Nephron (organoid): ENCODE measurements at regions not wholly inside any gene's neighbourhood (a gene's known extent, or its start where the extent isn't known, plus 50 kb on each side); places are given as distances from the start of the nearest gene placed in this dataset.
A peak's percentile ranks its signal among the peaks of the same experiment; 100 is the strongest.

Experiments used
- H3K27ac Mint-ChIP-seq, 3 experiments: 2 replicates each; pipeline ENCODE4 v1.8.0; 2020; ENCODE audit warnings: mixed read lengths in 3 of 3, mild to moderate bottlenecking in 2 of 3, moderate library complexity in 1 of 3
- H3K27me3 Mint-ChIP-seq: 2 replicates; pipeline ENCODE4 v1.8.0; 2021; ENCODE audit warnings: low read depth, mild to moderate bottlenecking, moderate library complexity, mixed read lengths
- H3K36me3 Mint-ChIP-seq: 2 replicates; pipeline ENCODE4 v1.8.0; 2020; ENCODE audit warnings: low read depth, mixed read lengths
- H3K4me1 Mint-ChIP-seq: 2 replicates; pipeline ENCODE4 v1.8.0; 2020; ENCODE audit warnings: mixed read lengths
- H3K4me3 Mint-ChIP-seq, 3 experiments: 2 replicates each; pipeline ENCODE4 v1.8.0; 2020; ENCODE audit warnings: mild to moderate bottlenecking in 3 of 3, mixed read lengths in 3 of 3, moderate library complexity in 2 of 3
- H3K9me3 Mint-ChIP-seq: 2 replicates; pipeline ENCODE4 v1.8.0; 2020; ENCODE audit warnings: mixed read lengths
- CTCF ChIP-seq, 3 experiments: fragments of 200-600 bp; sonication (generic); IDR thresholded peaks; one replicate each; pipeline ENCODE4 v1.5.0; 2021; ENCODE audit warnings: antibody characterized with exemption in 3 of 3; ENCODE audit not compliant: unreplicated experiment in 3 of 3

DNA sequence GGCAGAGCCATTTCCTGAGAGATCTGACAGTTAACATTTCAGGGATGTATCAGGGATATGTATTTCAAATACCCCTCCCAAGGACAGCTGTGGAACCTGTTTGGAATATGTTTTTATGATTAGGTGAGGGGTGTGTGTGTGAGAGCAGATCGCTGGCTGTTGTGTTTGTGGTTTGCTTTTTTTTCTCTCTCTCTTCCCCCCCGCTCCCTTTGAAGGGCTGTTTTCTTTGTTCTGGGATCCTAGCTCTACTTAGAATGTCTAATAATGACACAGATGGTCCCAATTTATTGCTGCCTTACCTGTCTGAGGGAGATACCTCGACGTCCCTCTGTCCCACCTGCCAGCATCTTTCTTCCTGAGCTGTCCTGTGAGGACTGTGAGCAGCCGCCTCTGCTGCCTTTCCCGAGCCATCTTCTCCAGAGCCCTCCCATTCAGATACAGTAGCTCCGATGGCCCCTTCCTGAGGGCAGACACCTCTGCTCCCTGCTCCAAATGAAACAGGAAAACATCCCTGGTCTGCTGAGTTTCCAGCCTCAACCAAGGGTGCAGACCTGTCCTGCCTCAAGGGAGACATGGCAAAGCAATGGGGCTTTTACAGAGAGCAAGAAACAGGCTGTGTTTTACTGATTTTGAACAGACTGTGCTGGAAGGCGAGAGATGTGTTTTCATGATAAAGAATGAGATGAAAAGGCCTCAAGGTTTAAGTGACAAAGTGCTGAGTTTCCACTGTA lies 138.0 kb upstream of the TNR start:
- no peak overlapping the region for H3K4me3 Mint-ChIP-seq
- TF ChIP-seq CTCF (IDR thresholded peaks at IDR 0.05; ENCODE audit: unreplicated experiment in 3 of 3): no peak
- no peaks in the 10 kb centered on the region for H3K36me3 Mint-ChIP-seq
- peaks cover 15% of the 10 kb centered on the region for H3K4me1 Mint-ChIP-seq
- H3K9me3 Mint-ChIP-seq: no peaks in the 10 kb centered on the region
- H3K27me3 Mint-ChIP-seq: peaks cover 3% of the 10 kb centered on the region
- no peak overlapping the region for H3K27ac Mint-ChIP-seq

GRCh38 chr1:175878775-175879174 lies 135.4 kb upstream of the TNR start:
- H3K27me3 Mint-ChIP-seq: peaks cover 15% of the 10 kb centered on the region
- H3K9me3 Mint-ChIP-seq: no peaks in the 10 kb centered on the region
- no peak overlapping the region for H3K27ac Mint-ChIP-seq
- no peak overlapping the region for H3K4me3 Mint-ChIP-seq
- H3K4me1 Mint-ChIP-seq: peaks cover 3% of the 10 kb centered on the region
- no peaks in the 10 kb centered on the region for H3K36me3 Mint-ChIP-seq
- TF ChIP-seq CTCF (IDR thresholded peaks at IDR 0.05; ENCODE audit: unreplicated experiment in 3 of 3): no peak

DNA sequence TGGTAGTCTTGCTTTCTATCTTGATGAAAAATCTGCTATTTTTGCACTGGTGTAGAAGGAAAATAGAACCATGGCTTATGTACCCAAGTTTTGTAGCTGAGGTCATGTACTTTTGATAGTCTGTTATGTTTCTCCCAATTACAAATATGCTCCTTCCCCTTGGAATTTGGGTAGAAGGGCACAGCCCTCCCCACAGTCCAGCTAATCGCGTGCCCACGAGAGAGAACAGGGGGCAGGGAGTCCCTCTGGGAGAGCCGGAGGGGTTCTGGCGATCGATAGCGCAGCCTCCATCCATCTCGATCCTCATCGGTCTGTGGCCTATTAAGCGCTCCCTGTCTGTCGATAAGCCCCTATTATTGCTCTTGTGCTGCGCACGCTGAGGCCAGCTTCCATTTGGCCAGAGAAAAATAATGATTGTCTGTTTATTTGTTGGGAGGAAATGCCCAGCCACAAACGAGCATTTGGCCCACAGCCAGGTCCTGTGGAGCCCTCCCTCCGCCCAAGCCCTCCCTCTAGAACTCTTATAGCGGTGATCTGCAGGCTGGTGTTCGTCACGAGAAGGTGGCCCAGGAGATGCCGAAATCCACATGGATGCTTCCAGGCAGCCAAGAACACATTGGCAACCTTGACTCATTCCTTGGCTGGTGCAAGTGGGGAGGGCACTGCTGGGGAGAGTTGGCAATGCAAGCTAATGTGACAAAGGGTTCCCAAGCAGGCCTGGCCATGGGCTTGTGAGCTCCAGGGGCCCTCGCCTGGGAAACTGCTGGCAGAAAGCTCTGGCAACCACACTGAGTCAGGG lies 134.7 kb upstream of the TNR start:
- Mint-ChIP-seq H3K27ac (no peak overlapping the region), H3K27me3 (peaks cover 17% of the 10 kb centered on the region), H3K36me3 (no peaks in the 10 kb centered on the region), H3K4me3 (no peak overlapping the region), H3K9me3 (no peaks in the 10 kb centered on the region), H3K4me1 (peaks cover 7% of the 10 kb centered on the region)
- no peak for TF ChIP-seq CTCF (IDR thresholded peaks at IDR 0.05; ENCODE audit: unreplicated experiment in 3 of 3)

DNA sequence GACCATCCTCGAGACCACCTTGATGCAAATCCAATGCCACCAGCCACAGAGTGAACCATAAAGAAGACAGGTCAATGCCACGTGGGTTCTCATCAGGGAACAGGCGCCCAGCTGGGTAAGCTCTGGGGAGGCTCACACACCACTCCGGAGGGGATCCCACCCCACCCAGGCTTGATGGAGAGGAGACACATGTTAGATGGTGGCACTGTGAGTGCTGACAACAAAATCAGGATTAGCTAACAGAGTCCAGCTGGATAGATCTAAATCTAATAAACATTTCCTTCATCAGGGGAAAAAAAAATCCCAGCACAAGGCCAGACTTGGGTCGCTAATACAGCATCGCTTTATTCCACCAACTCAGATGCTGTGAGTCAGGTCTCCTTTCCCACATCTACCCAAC lies 132.2 kb upstream of the TNR start:
- no peaks in the 10 kb centered on the region for H3K36me3 Mint-ChIP-seq
- H3K4me3 Mint-ChIP-seq: no peak overlapping the region
- no peaks in the 10 kb centered on the region for H3K9me3 Mint-ChIP-seq
- no peak overlapping the region for H3K27ac Mint-ChIP-seq
- peaks cover 21% of the 10 kb centered on the region for H3K27me3 Mint-ChIP-seq
- TF ChIP-seq CTCF (IDR thresholded peaks at IDR 0.05; ENCODE audit: unreplicated experiment in 3 of 3): no peak
- H3K4me1 Mint-ChIP-seq: peaks cover 13% of the 10 kb centered on the region

DNA sequence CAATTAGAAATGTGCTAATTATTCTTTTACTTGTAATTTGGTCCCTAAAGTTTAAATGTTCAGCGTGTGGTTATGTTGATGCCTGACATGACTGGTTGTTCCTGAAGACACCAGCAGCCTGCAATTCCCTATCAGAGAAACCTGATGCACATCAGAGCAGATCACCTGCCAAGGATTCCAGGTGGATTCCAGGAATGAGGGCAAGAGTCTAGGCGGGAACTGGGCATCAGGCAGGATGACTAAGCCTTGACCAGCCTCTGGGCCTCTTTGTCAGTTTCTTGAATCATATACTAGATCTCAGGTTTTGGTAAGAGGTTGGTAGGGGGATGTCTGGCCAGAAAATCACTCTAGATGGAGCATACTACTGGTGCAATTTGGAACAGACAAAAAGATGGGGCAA lies 130.7 kb upstream of the TNR start:
- no peak for TF ChIP-seq CTCF (IDR thresholded peaks at IDR 0.05; ENCODE audit: unreplicated experiment in 3 of 3)
- Mint-ChIP-seq H3K27ac (peak overlapping the region in 1 of 3 experiments; percentile 27), H3K27me3 (peaks cover 21% of the 10 kb centered on the region), H3K4me1 (peaks cover 13% of the 10 kb centered on the region), H3K36me3 (no peaks in the 10 kb centered on the region), H3K4me3 (no peak overlapping the region), H3K9me3 (no peaks in the 10 kb centered on the region)
